HCT116 (cell line): ENCODE measurements at regions not wholly inside any gene's neighbourhood (a gene's known extent, or its start where the extent isn't known, plus 50 kb on each side); places are given as distances from the start of the nearest gene placed in this dataset.

Experiments used
- ATAC-seq: fragments of 200-7000 bp; cut with Tn5 transposase; 2 replicates; pipeline ENCODE4 v1.9.1; 2020; ENCODE audit warnings: mild to moderate bottlenecking, moderate library complexity
- BruUV-seq: library from RNA; stranded (reverse); fragments of 400-500 nt; replicated peaks from 2 replicates; lab custom pipeline; 2021; lab: Mats Ljungman, UMichigan
- CTCF ChIA-PET: fragments of 300-600 bp; sonication (Branson Sonifier 250); formaldehyde crosslinking; loops from one replicate; lab custom pipeline; 2021; ENCODE audit warnings: antibody characterized with exemption; lab: Charles Lee
- POLR2A ChIA-PET: fragments of 300-600, 350-600 bp; sonication (Branson Sonifier 250); formaldehyde crosslinking; loops from one replicate; lab custom pipeline; 2021; ENCODE audit warnings: antibody characterized with exemption; lab: Charles Lee
- RAD21 ChIA-PET, 2 experiments: fragments of 300-600 bp; sonication (Branson Sonifier 250); formaldehyde crosslinking; loops; one replicate each; lab custom pipeline; 2023; ENCODE audit warnings: low total read pairs in 2 of 2; ENCODE audit not compliant: uncharacterized antibody in 2 of 2, unreplicated experiment in 2 of 2, low non-redundant PET in 1 of 2; lab: Charles Lee
- DNase-seq: peaks from one replicate; pipeline ENCODE4 v3.0.0-alpha.2; 2010; ENCODE audit warnings: low read depth, low spot score
- H2AFZ ChIP-seq: fragments of 200-600 bp; shearing (Covaris generic), sonication (generic); 2 replicates; pipeline ENCODE4 v1.6.1; 2017; ENCODE audit warnings: low read depth, mixed run types, mixed read lengths, antibody characterized with exemption, low read length; ENCODE audit not compliant: poor library complexity, severe bottlenecking
- H3K27ac ChIP-seq: 2 replicates; pipeline ENCODE4 v1.5.1; 2012; ENCODE audit warnings: low read depth, low read length
- H3K27me3 ChIP-seq: fragments of 200-600 bp; sonication (generic); 2 replicates; pipeline ENCODE4 v1.6.1; 2016; ENCODE audit warnings: mixed run types, low read length, mixed read lengths; ENCODE audit not compliant: insufficient read depth
- H3K36me3 ChIP-seq, 2 experiments: fragments of 200-500 bp in 1 of 2; fragments of 200-600 bp in 1 of 2; sonication (Bioruptor generic) in 1 of 2; sonication (generic) in 1 of 2; 2 replicates each; pipeline versions ENCODE4 v1.5.1 to v1.6.1; 2014 to 2016; ENCODE audit warnings: low read length in 2 of 2, inconsistent platforms in 1 of 2, mixed read lengths in 1 of 2, mixed run types in 1 of 2; ENCODE audit not compliant: insufficient read depth in 2 of 2, control insufficient read depth in 1 of 2
- H3K4me1 ChIP-seq, 2 experiments: fragments of 200-600 bp in 1 of 2; sonication (generic) in 1 of 2; 2 replicates each; pipeline versions ENCODE4 v1.5.1 to v1.6.1; 2012 to 2017; ENCODE audit warnings: low read length in 2 of 2, inconsistent platforms in 1 of 2, mild to moderate bottlenecking in 1 of 2, mixed read lengths in 1 of 2, mixed run types in 1 of 2, moderate library complexity in 1 of 2; ENCODE audit not compliant: insufficient read depth in 2 of 2, control insufficient read depth in 1 of 2
- H3K4me2 ChIP-seq: fragments of 200-600 bp; sonication (generic); 2 replicates; pipeline ENCODE4 v1.6.1; 2017; ENCODE audit warnings: mixed run types, low read length, mixed read lengths
- H3K4me3 ChIP-seq, 2 experiments: fragments of 200-600 bp in 1 of 2; sonication (generic) in 1 of 2; replicated peaks in 1 of 2; 2 replicates each; pipeline ENCODE4 v1.5.1; 2011 to 2016; ENCODE audit warnings: low read length in 2 of 2, control low read depth in 1 of 2, low read depth in 1 of 2, mild to moderate bottlenecking in 1 of 2, mixed read lengths in 1 of 2, mixed run types in 1 of 2
- H3K79me2 ChIP-seq: fragments of 200-600 bp; sonication (generic); 2 replicates; pipeline ENCODE4 v1.6.1; 2017; ENCODE audit warnings: mild to moderate bottlenecking, mixed run types, low read length, moderate library complexity, mixed read lengths; ENCODE audit not compliant: insufficient read depth
- H3K9ac ChIP-seq: fragments of 200-600 bp; sonication (generic); 2 replicates; pipeline ENCODE4 v1.6.1; 2016; ENCODE audit warnings: low read length, mixed read lengths
- H3K9me2 ChIP-seq: fragments of 200-600 bp; sonication (generic), shearing (Covaris generic); 2 replicates; pipeline ENCODE4 v1.6.1; 2017; ENCODE audit warnings: mixed run types, mild to moderate bottlenecking, moderate library complexity; ENCODE audit not compliant: insufficient read depth
- H3K9me3 ChIP-seq, 2 experiments: fragments of 200-500 bp in 1 of 2; fragments of 200-600 bp in 1 of 2; sonication (Bioruptor generic) in 1 of 2; sonication (generic) in 1 of 2; 2 replicates each; pipeline ENCODE4 v1.6.1; 2014 to 2017; ENCODE audit warnings: low read length in 2 of 2, mixed read lengths in 2 of 2, inconsistent platforms in 1 of 2, low read depth in 1 of 2, mild to moderate bottlenecking in 1 of 2, mixed run types in 1 of 2, moderate library complexity in 1 of 2; ENCODE audit not compliant: control insufficient read depth in 1 of 2, insufficient read depth in 1 of 2
- H4K20me1 ChIP-seq: fragments of 200-600 bp; sonication (generic), shearing (Covaris generic); 2 replicates; pipeline ENCODE4 v1.6.1; 2017; ENCODE audit warnings: mixed run types, mild to moderate bottlenecking, moderate library complexity; ENCODE audit not compliant: insufficient read depth
- ATF3 ChIP-seq: IDR thresholded peaks from 2 replicates; pipeline ENCODE4 v1.6.1; 2012
- CBX3 ChIP-seq: IDR thresholded peaks from 2 replicates; pipeline ENCODE4 v1.6.1; 2012; ENCODE audit warnings: low read depth
- CTCF ChIP-seq, 3 experiments: fragments of 200-600 bp in 1 of 3; sonication (generic) in 1 of 3; IDR thresholded peaks in 2 of 3; conservative IDR thresholded peaks in 1 of 3; 2 replicates each; pipeline ENCODE4 v1.5.1; 2012 to 2017; ENCODE audit warnings: low read depth in 2 of 3, low read length in 2 of 3, antibody characterized with exemption in 1 of 3, borderline replicate concordance in 1 of 3, control low read depth in 1 of 3, mild to moderate bottlenecking in 1 of 3, mixed read lengths in 1 of 3, mixed run types in 1 of 3, moderate library complexity in 1 of 3; ENCODE audit not compliant: insufficient read depth in 1 of 3
- EGR1 ChIP-seq: IDR thresholded peaks from 2 replicates; pipeline ENCODE4 v1.6.1; 2012; ENCODE audit warnings: low read depth
- EZH2 ChIP-seq: fragments of 200-600 bp; sonication (generic); IDR thresholded peaks from 2 replicates; pipeline ENCODE4 v1.6.1; 2017; ENCODE audit warnings: antibody characterized with exemption, mixed run types
- POLR2A ChIP-seq: IDR thresholded peaks from 2 replicates; pipeline ENCODE4 v1.7.0; 2011; ENCODE audit warnings: borderline replicate concordance; ENCODE audit not compliant: insufficient read depth, insufficient read length; ENCODE audit errors: extremely low read depth
- RAD21 ChIP-seq: IDR thresholded peaks from 2 replicates; pipeline ENCODE4 v1.6.1; 2012; ENCODE audit warnings: low read depth, mild to moderate bottlenecking
- SP1 ChIP-seq: IDR thresholded peaks from 2 replicates; pipeline ENCODE4 v1.6.1; 2012; ENCODE audit warnings: low read depth
- SRF ChIP-seq: IDR thresholded peaks from 2 replicates; pipeline ENCODE4 v1.6.1; 2012; ENCODE audit warnings: low read depth
- YY1 ChIP-seq: IDR thresholded peaks from 2 replicates; pipeline ENCODE4 v1.6.1; 2011; ENCODE audit warnings: low read length, low read depth, moderate library complexity, mild to moderate bottlenecking; ENCODE audit not compliant: insufficient replicate concordance; ENCODE audit errors: extremely low read depth
- ZFX ChIP-seq: fragments of 450-650 bp; IDR thresholded peaks from 2 replicates; pipeline ENCODE4 v1.6.1; 2017
- ZNF274 ChIP-seq: fragments of 200-500 bp; sonication (Bioruptor generic); IDR thresholded peaks from 2 replicates; pipeline ENCODE4 v1.6.1; 2014; ENCODE audit warnings: mild to moderate bottlenecking, low read depth, low read length, inconsistent platforms
- intact Hi-C: fragments of 100-400 bp; cut with micrococcal nuclease; formaldehyde crosslinking; loops from 2 replicates; pipeline ENCODE4 v1.10.0; 2022

GRCh38 chr18:38010037-38010436 is 444.4 kb upstream of the CELF4 start:
- ChIA-PET RAD21 (no interaction called here), CTCF (no interaction called here), POLR2A (no interaction called here)
- Histone ChIP-seq H3K9me2 (no peaks in the 10 kb centered on the region), H3K27ac (no peak overlapping the region), H3K36me3 (no peaks in the 10 kb centered on the region), H2AFZ (no peak overlapping the region), H4K20me1 (no peaks in the 10 kb centered on the region), H3K9me3 (peaks cover 0 to 16% of the 10 kb centered on the region in 2 experiments; a peak in 2 of 4 replicates)
- intact Hi-C loops: no loop called here
- no TSS peak for BruUV-seq
- no peak for DNase-seq
- ATAC-seq: no peak
- TF ChIP-seq ATF3: no peak
- TF ChIP-seq CTCF (IDR thresholded peaks at IDR 0.05 in 2 of 3, conservative IDR thresholded peaks at IDR 0.05 in 1 of 3; ENCODE audit: borderline replicate concordance in 1 of 3, insufficient read depth in 1 of 3, low read depth in 2 of 3, low read length in 2 of 3): no peak
- TF ChIP-seq ZFX: no peak
- no peak for TF ChIP-seq RAD21
- no peak for TF ChIP-seq YY1
- TF ChIP-seq EZH2: no peak
- TF ChIP-seq ZNF274: no peak
- TF ChIP-seq SRF: no peak
- TF ChIP-seq CBX3: no peak
- TF ChIP-seq EGR1: no peak
- TF ChIP-seq POLR2A: no peak
- TF ChIP-seq SP1: no peak
- TF ChIP-seq, all 23 proteins: peak for 0
- no peaks in the 10 kb centered on the region for H3K27me3 ChIP-seq
- no peaks in the 10 kb centered on the region for H3K79me2 ChIP-seq
- no peak overlapping the region for H3K4me2 ChIP-seq
- H3K4me1 ChIP-seq: no peaks in the 10 kb centered on the region
- no peak overlapping the region for H3K9ac ChIP-seq
- no peak overlapping the region for H3K4me3 ChIP-seq
